Choroid plexus epithelial cell (primary cell): ENCODE measurements at regions not wholly inside any gene's neighbourhood (a gene's known extent, or its start where the extent isn't known, plus 50 kb on each side); places are given as distances from the start of the nearest gene placed in this dataset.
"Not testable (repeated sequence)": the region's sequence is repeated elsewhere in the genome, so short reads cannot be mapped to it uniquely, and the experiment has no call there.

Source experiments
- DNase-seq: peaks from one replicate; pipeline ENCODE4 v3.0.0-alpha.2; 2010; ENCODE audit warnings: low read depth
- H3K4me3 ChIP-seq: 2 replicates; pipeline ENCODE4 v1.5.1; 2011; ENCODE audit warnings: low read depth, mild to moderate bottlenecking, control low read depth, low read length, moderate library complexity
- CTCF ChIP-seq: conservative IDR thresholded peaks from 2 replicates; pipeline ENCODE4 v1.5.1; 2011; ENCODE audit warnings: low read depth, mild to moderate bottlenecking, control low read depth, inconsistent platforms, low read length, moderate library complexity

GRCh38 chr1:169049258-169049938 is 57.1 kb upstream of the ATP1B1 start:
- no peak for DNase-seq
- H3K4me3 ChIP-seq, result no peak overlapping the region
- no peak for TF ChIP-seq CTCF

- no peak for TF ChIP-seq CTCF
- no peak overlapping the region for H3K4me3 ChIP-seq
- DNase-seq, result no peak
Observed at GRCh38 chr1:169051171-169051570, 55.3 kb upstream of the ATP1B1 start.

GRCh38 chr1:169052171-169052570 is 54.3 kb upstream of the ATP1B1 start:
- DNase-seq, H3K4me3 ChIP-seq: not testable (repeated sequence)

GRCh38 chr1:169052727-169053126 is 53.8 kb upstream of the ATP1B1 start:
- H3K4me3 ChIP-seq, result no peak overlapping the region
- no peak for DNase-seq

GRCh38 chr1:169053196-169053595 is 53.3 kb upstream of the ATP1B1 start:
- no peak overlapping the region for H3K4me3 ChIP-seq
- TF ChIP-seq CTCF, result no peak
- DNase-seq, result no peak

More at GRCh38 chr1:169052727-169053126, 53.8 kb upstream of the ATP1B1 start:
- TF ChIP-seq CTCF, result no peak
